Keratinocyte (primary cell): ENCODE measurements at regions not wholly inside any gene's neighbourhood (a gene's known extent, or its start where the extent isn't known, plus 50 kb on each side); places are given as distances from the start of the nearest gene placed in this dataset.

ENCODE experiments used
- CTCF ChIP-seq, 3 experiments: IDR thresholded peaks in 1 of 3; conservative IDR thresholded peaks in 1 of 3; optimal IDR thresholded peaks in 1 of 3; 2 replicates in 2 of 3; 3 replicates in 1 of 3; pipeline versions ENCODE3 to v1.5.1; 2011; ENCODE audit warnings: low read length in 3 of 3, mild to moderate bottlenecking in 3 of 3, moderate library complexity in 2 of 3, control low read depth in 1 of 3, inconsistent platforms in 1 of 3; ENCODE audit not compliant: insufficient read depth in 2 of 3; ENCODE audit errors: extremely low read depth in 1 of 3
- EZH2 ChIP-seq: IDR thresholded peaks from one replicate; pipeline ENCODE4 v1.6.1; 2012; ENCODE audit warnings: inconsistent platforms, mild to moderate bottlenecking, low read length, moderate library complexity

GRCh38 chr13:33433316-33433715, 147.8 kb upstream of the STARD13 start:
- TF ChIP-seq CTCF (optimal IDR thresholded peaks at IDR 0.05 in 1 of 3, IDR thresholded peaks at IDR 0.05 in 1 of 3, conservative IDR thresholded peaks at IDR 0.05 in 1 of 3; ENCODE audit: extremely low read depth in 1 of 3, insufficient read depth in 2 of 3, low read length in 3 of 3) (no peak), EZH2 (no peak)
